Right lung (tissue), 2 donors: ENCODE measurements at regions not wholly inside any gene's neighbourhood (a gene's known extent, or its start where the extent isn't known, plus 50 kb on each side); places are given as distances from the start of the nearest gene placed in this dataset.
"Not testable (repeated sequence)": the region's sequence is repeated elsewhere in the genome, so short reads cannot be mapped to it uniquely, and the experiment has no call there.

Experiments
- DNase-seq, 2 donors: peaks; one replicate each; pipeline ENCODE4 v3.0.0-alpha.2; 2013

GRCh38 chr2:11877764-11878163 is 131.3 kb downstream of the LPIN1 start:
- no peak for DNase-seq

DNA sequence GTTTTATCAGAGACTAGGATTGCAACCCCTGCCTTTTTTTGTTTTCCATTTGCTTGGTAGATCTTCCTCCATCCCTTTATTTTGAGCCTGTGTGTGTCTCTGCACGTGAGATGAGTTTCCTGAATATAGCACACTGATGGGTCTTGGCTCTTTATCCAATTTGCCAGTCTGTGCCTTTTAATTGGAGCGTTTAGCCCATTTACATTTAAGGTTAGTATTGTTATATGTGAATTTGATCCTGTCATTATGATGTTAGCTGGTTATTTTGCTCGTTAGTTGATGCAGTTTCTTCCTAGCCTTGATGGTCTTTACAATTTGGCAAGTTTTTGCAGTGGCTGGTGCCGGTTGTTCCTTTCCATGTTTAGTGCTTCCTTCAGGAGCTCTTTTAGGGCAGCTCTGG is 138.8 kb downstream of the LPIN1 start:
- DNase-seq: not testable (repeated sequence)

- not testable (repeated sequence) for DNase-seq
Measured at GRCh38 chr2:11886899-11887298, 140.5 kb downstream of the LPIN1 start.

GRCh38 chr2:11889101-11889850 is 142.8 kb downstream of the LPIN1 start:
- DNase-seq: no peak

DNA sequence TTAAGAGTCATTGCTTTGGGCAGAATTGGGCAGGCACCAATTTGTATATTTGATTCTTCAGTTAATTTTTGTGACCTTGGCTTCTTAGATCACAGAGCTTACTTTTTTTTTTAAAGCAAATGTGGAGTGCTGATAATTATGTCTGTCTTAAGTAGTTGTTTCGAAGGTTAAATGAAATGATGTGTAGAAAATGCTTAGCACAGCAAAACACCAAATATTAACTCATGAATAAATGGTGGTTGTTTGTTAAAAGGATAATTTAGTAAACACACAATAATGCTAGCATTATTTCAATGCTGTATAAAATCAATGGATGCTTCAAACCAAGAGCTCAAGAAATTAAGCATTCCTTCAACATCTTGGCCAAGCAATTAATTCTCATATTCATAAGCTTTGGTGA is 143.4 kb downstream of the LPIN1 start:
- no peak for DNase-seq

GRCh38 chr2:11891028-11891427 is 144.6 kb downstream of the LPIN1 start:
- DNase-seq: no peak

DNA sequence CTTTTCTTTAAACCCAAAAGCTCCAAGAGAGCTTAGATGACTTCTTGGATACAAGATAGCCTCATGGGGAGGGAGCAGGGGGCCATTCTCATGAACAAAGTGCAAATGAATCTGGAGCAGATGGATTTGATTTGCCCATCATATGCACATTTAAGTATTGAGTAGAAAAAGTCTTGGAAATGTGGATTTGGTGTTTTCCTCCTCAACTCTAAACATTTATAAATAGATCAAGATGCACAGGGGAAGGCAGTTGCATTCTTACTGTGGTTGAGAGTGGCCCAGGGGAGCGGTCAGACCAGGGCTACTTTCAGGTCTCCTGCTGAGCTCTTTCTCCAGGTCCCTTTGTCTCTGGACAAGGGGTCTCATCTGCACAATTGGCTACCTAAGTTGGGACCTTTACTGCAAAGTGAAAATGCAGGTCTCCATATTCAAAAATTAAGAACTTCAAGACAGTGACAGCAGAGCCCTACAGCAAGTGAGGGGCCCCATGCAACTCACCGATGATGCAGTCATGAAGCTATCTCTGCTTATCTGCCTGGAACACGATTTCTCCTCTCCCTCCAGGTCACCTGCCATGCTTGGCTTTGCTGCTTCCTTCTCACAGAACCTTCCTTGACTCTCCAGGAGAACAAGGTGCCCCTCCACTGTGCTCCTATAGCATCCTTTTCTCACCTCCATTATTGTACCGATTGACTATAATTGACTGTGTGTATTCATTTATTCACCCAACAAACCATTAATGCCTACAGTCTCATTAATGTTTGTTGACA is 145.4 kb downstream of the LPIN1 start:
- no peak for DNase-seq

GRCh38 chr2:11896386-11896785 is 150.0 kb downstream of the LPIN1 start:
- DNase-seq: no peak

DNA sequence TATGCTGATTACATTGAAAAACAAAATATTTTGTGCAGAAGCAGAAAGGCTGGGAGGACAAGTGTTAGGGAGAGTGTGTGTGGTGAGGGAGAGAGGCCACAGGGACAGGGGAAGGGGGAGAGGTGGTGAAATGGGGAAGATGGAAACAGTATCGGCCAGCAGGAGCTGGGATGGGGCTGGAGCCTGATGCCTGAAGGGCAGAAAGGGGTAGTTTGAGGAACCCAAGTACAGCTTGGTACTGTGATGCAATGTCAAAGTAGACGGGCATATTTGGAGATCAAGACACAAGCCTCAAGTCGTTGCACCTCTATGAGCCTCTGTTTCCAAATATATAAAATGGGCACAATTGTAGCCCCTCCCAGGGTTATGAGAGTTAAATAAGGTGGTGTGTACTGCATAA is 152.1 kb downstream of the LPIN1 start:
- DNase-seq: no peak

DNA sequence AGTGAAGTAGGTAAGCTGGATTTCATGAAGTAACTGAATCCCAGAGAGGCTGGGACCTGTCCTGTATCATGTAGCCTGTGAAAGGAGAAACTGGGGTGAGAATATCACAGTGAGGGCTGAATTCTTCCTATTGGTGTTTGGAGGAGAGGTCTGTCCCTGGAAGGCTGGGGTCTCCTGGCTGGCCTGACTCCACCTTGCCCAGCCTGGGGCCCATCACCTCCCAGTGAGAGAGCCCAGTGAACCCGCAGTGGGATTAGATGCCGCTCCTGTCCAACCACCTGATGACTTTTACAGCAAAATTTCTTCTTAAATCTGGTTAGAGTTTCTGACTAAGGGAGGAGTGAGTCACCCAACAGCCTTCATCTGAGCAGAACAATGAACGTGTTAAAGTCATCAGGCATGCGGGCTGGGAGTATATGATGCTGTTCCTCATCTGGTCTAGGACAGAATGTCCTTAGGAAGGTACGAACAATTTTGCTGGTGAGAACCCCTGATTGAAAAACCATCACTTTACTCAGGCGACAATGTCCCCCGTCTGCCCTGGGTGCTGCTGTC is 152.9 kb downstream of the LPIN1 start:
- no peak for DNase-seq

GRCh38 chr2:11900891-11901290 is 154.5 kb downstream of the LPIN1 start:
- DNase-seq: not testable (repeated sequence)

- no peak for DNase-seq
Measured at GRCh38 chr2:11901351-11902069, 155.1 kb downstream of the LPIN1 start.

DNA sequence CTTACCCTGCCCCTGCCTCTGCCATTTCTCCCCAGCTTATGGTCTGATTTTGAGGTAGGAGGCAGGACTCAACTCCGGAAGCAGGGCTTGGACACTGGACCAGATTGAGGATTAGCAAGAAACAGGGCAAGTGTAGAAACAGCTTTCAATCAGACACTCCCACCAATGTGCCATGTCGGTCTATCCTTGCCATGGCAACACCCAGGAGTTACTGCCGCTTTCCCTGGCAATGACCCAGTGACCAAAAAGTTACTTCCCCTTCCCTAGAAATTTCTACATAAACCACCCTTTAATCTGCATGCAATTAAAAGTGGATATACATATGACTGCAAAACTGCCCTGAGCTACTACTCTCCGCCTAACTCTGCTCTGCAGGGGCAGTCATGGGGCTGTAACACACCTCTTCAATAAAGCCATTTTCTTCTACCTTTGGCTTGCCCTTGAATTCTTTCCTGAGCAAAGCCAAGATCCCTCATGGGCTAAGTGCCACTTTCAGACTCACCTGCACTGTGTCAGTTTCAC is 156.7 kb downstream of the LPIN1 start:
- no peak for DNase-seq

DNA sequence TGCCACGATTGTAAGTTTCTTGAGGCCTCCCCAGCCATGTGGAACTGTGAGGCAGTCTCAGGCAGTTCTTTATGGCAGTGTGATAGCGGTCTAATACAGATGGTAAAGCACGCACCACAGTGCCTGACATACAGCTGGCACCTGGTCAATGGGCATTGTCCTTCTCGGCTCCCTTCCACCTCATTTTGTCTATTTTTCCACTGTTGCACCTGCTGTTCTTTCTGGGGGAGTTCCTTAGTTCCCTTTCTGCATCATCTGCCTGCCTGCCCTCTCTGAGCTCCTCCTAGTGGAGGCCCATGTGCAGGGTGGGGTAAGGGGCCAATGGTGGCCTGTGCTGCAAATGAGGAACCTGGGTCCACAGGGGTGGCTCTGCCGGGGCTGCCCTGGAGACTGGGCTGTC is 157.6 kb downstream of the LPIN1 start:
- DNase-seq: no peak

GRCh38 chr2:11904941-11905340 is 158.5 kb downstream of the LPIN1 start:
- no peak for DNase-seq

DNA sequence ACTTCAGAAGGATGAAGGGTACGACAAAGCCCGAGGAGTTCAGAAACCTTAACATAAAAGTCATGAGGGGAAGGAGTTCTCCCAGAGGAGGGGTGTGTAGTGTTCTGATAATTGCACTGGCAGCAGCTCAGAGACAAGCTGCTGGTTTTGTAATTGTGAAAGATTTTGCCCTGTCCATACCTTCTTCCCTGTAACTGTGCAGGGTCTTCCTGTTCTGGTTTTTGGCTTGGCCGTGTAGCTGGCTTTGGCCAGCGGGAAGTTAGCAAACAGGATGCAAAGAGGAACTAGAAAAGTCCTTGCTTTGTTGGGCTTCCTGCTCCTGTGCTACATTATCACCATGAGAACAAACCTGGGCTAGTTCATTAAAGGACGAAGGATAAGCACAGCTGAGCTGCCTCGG is 160.8 kb downstream of the LPIN1 start:
- DNase-seq: no peak

DNA sequence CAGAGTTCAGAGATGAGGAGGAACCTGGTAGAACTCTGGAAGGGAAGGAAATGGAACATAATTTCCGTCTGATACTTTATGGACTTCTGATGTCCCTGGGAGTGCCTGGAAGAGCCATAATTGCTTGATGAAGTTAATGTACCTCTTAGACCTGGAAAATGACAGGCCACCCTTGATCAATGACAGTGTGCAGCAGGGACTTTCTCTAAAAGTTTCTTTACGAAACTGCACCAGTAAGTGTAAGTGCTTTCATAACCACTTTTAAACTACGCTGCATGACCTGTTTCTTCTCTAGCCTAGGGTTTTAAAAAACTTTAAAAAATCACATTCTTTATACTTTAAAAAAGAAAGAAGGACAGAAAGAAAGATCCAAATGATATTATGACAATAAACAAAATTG is 164.5 kb downstream of the LPIN1 start:
- no peak for DNase-seq

DNA sequence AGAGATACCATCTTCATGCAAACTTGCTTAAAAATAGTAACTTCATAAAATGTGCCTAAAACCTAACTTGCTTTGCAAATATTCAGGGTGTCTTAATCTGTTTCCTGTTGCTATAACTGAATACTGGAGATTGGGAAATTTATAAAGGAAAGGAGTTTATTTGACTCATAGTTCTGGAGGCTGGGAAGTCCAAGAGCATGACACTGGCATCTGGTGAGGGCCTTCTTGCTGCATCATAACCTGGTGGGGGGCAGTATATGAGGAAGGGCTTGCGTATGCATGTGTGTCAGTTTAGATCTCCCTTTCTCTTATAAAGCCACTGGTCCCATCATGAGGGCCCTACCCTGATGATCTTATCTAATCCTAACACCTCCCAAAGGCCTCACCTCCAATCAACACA is 166.5 kb downstream of the LPIN1 start:
- no peak for DNase-seq

GRCh38 chr2:11914455-11914854 is 168.0 kb downstream of the LPIN1 start:
- no peak for DNase-seq

- no peak for DNase-seq
Measured at GRCh38 chr2:11915650-11916049, 169.2 kb downstream of the LPIN1 start.

DNA sequence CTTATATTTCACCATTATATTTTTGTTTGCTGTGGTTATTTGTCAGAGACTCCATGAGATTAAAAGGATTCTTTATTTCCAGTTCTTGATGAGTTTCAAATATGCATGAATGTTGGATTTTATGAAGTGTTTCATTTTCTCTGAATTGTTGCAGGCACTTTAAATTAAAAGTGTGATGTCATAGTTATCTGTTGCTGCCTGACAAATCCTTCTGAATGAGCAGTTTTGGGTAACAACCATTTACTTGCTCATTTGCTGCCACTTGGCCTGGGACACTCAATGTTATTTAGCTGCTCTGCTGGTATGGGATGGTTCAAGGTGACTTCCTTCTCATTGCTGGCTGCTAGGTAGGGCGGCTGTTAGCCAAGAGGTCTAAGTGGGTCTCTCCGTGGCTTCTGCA is 173.5 kb downstream of the LPIN1 start:
- DNase-seq: no peak

DNA sequence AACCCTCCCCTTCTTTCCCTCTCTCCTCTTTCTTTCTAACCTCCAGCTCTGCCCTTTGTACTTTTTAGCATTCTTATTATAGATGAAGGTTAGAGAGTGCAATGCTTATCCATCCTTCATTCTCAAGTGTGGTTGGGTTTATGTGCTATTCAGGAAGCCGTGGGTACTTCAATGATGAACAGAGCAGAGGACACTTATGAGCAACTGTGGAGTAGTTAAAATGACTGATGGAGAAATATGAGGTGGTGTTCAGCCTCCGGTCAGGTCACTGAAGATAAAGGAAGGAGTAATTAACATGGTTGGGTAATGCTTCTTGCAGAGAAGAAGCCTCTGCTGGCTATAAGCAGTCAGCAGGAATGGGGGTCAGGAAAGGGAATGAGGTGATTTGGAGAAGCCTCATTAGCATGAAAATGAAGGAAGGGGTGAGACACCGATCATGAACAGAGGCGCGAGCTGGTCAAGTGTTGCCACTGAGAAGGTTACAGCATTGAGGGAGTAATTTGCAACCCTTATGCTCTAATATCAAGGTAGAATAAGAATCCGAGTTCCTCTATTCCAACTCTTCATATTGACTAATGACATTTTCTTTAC is 174.7 kb downstream of the LPIN1 start:
- no peak for DNase-seq
